SU-DHL-6 (cell line): ENCODE measurements at regions not wholly inside any gene's neighbourhood (a gene's known extent, or its start where the extent isn't known, plus 50 kb on each side); places are given as distances from the start of the nearest gene placed in this dataset.

Source experiments
- H2AFZ ChIP-seq: fragments of 200-600 bp; sonication (generic); 2 replicates; pipeline ENCODE4 v1.6.1; 2014; ENCODE audit warnings: low read depth, mild to moderate bottlenecking, moderate library complexity, mixed read lengths, antibody characterized with exemption, low read length; ENCODE audit not compliant: severe bottlenecking
- H3F3A ChIP-seq: fragments of 200-600 bp; shearing (Covaris generic); 2 replicates; pipeline ENCODE4 v1.6.0; 2016; ENCODE audit warnings: antibody characterized with exemption, mild to moderate bottlenecking; ENCODE audit not compliant: insufficient read depth
- H3K27ac ChIP-seq: fragments of 200-600 bp; sonication (generic); 2 replicates; pipeline ENCODE4 v1.5.1; 2016; ENCODE audit warnings: low read depth, mild to moderate bottlenecking, low read length, moderate library complexity, mixed read lengths
- H3K27me3 ChIP-seq: fragments of 200-600 bp; sonication (generic), shearing (Covaris generic); 2 replicates; pipeline ENCODE4 v1.6.0; 2014; ENCODE audit warnings: mild to moderate bottlenecking, low read length
- H3K36me3 ChIP-seq: fragments of 200-600 bp; sonication (generic); 2 replicates; pipeline ENCODE4 v1.6.1; 2014; ENCODE audit warnings: mild to moderate bottlenecking, low read length, mixed read lengths
- H3K4me2 ChIP-seq: fragments of 300-600, 200-600 bp; shearing (Covaris generic), sonication (generic); 2 replicates; pipeline ENCODE4 v1.6.0; 2014; ENCODE audit warnings: low read length, low read depth, mild to moderate bottlenecking; ENCODE audit not compliant: poor library complexity, severe bottlenecking
- H3K4me3 ChIP-seq: fragments of 200-600 bp; sonication (generic); 2 replicates; pipeline ENCODE4 v1.5.1; 2014; ENCODE audit warnings: antibody characterized with exemption, low read length, mild to moderate bottlenecking, mixed read lengths; ENCODE audit not compliant: insufficient read depth, poor library complexity, severe bottlenecking
- H3K79me2 ChIP-seq: fragments of 200-600 bp; sonication (generic); 2 replicates; pipeline ENCODE4 v1.6.1; 2014; ENCODE audit warnings: mild to moderate bottlenecking, low read length, moderate library complexity; ENCODE audit not compliant: insufficient read depth
- H3K9ac ChIP-seq: fragments of 200-600 bp; sonication (generic); 2 replicates; pipeline ENCODE4 v1.7.0; 2014; ENCODE audit warnings: mild to moderate bottlenecking, low read length
- H3K9me2 ChIP-seq: fragments of 200-600 bp; sonication (generic); replicated peaks from 2 replicates; pipeline ENCODE4 v1.6.1; 2014; ENCODE audit warnings: low read length; ENCODE audit not compliant: insufficient read depth
- H3K9me3 ChIP-seq: fragments of 200-600 bp; sonication (generic); 2 replicates; pipeline ENCODE4 v1.6.1; 2014; ENCODE audit warnings: low read length, mixed read lengths; ENCODE audit not compliant: insufficient read depth
- H4K20me1 ChIP-seq: fragments of 200-600 bp; sonication (generic); 2 replicates; pipeline ENCODE4 v1.6.1; 2014; ENCODE audit warnings: low read depth, mild to moderate bottlenecking, antibody characterized with exemption, low read length, moderate library complexity, mixed read lengths
- CTCF ChIP-seq: fragments of 200-600 bp; sonication (generic); IDR thresholded peaks from one replicate; pipeline ENCODE4 v1.5.1; 2017; ENCODE audit warnings: antibody characterized with exemption, mild to moderate bottlenecking, low read length, moderate library complexity; ENCODE audit not compliant: insufficient read depth, poor library complexity, severe bottlenecking
- EZH2phosphoT487 ChIP-seq: fragments of 200-600 bp; sonication (generic), shearing (Covaris generic); conservative IDR thresholded peaks from 2 replicates; pipeline ENCODE4 v1.6.1; 2018; ENCODE audit warnings: mild to moderate bottlenecking, antibody characterized with exemption, low read length, moderate library complexity, mixed read lengths

GRCh38 chr5:62066761-62067277 lies 239.2 kb upstream of the KIF2A start:
- H3K9me3 ChIP-seq = no peaks in the 10 kb centered on the region
- no peaks in the 10 kb centered on the region for H3F3A ChIP-seq
- H4K20me1 ChIP-seq = no peaks in the 10 kb centered on the region
- H3K4me2 ChIP-seq = no peak overlapping the region
- no peaks in the 10 kb centered on the region for H3K36me3 ChIP-seq
- H3K9me2 ChIP-seq = no peaks in the 10 kb centered on the region
- H3K27me3 ChIP-seq = no peaks in the 10 kb centered on the region
- no peak for TF ChIP-seq CTCF
- no peak for TF ChIP-seq EZH2phosphoT487
- no peak overlapping the region for H3K4me3 ChIP-seq
- H3K27ac ChIP-seq = no peak overlapping the region
- H3K79me2 ChIP-seq = no peaks in the 10 kb centered on the region
- no peak overlapping the region for H2AFZ ChIP-seq
- no peak overlapping the region for H3K9ac ChIP-seq

- Histone ChIP-seq H2AFZ (no peak overlapping the region), H3K4me3 (no peak overlapping the region), H3K9me2 (no peaks in the 10 kb centered on the region), H4K20me1 (no peaks in the 10 kb centered on the region), H3K36me3 (no peaks in the 10 kb centered on the region), H3F3A (no peaks in the 10 kb centered on the region), H3K4me2 (no peak overlapping the region), H3K27me3 (no peaks in the 10 kb centered on the region), H3K79me2 (no peaks in the 10 kb centered on the region), H3K9me3 (no peaks in the 10 kb centered on the region), H3K27ac (no peak overlapping the region), H3K9ac (no peak overlapping the region)
- TF ChIP-seq CTCF (no peak), EZH2phosphoT487 (no peak)
Observed at GRCh38 chr5:62068554-62068953, 237.5 kb upstream of the KIF2A start.

DNA sequence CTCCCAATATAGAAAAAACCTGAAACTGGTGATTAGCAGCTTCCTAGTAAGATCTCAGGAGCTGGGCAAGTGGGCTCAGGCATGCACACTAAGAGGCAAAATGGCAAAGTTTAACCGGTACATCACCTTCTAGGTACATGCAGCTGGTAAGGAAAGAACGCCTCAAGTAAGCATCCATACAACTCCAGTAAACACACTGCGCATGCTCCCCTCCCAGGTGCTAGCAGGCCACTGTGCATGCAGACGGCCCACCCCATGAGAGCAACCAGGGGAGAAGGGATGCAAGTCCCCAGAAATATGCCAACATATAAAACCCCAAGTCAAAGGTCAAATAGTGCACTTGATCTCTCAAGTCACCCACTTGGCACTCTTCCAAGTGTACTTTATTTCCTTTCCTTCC lies 228.6 kb upstream of the KIF2A start:
- H4K20me1 ChIP-seq = no peaks in the 10 kb centered on the region
- H3K9ac ChIP-seq = no peak overlapping the region
- H3F3A ChIP-seq = no peaks in the 10 kb centered on the region
- no peaks in the 10 kb centered on the region for H3K79me2 ChIP-seq
- no peaks in the 10 kb centered on the region for H3K9me2 ChIP-seq
- TF ChIP-seq CTCF (no peak), EZH2phosphoT487 (no peak)
- no peak overlapping the region for H3K27ac ChIP-seq
- H3K4me3 ChIP-seq = no peak overlapping the region
- H3K27me3 ChIP-seq = no peaks in the 10 kb centered on the region
- H2AFZ ChIP-seq = no peak overlapping the region
- no peak overlapping the region for H3K4me2 ChIP-seq
- no peaks in the 10 kb centered on the region for H3K9me3 ChIP-seq
- H3K36me3 ChIP-seq = no peaks in the 10 kb centered on the region
